SK-N-MC (cell line): ENCODE measurements at regions not wholly inside any gene's neighbourhood (a gene's known extent, or its start where the extent isn't known, plus 50 kb on each side); places are given as distances from the start of the nearest gene placed in this dataset.
A peak's percentile ranks its signal among the peaks of the same experiment; 100 is the strongest.
"Not testable (repeated sequence)": the region's sequence is repeated elsewhere in the genome, so short reads cannot be mapped to it uniquely, and the experiment has no call there.

Source experiments
- DNase-seq: peaks from one replicate; pipeline ENCODE4 v3.0.0-alpha.2; 2011; ENCODE audit warnings: low read depth, low spot score
- H3K27ac ChIP-seq: fragments of 200-600 bp; sonication (generic); 2 replicates; pipeline ENCODE4 v1.5.1; 2016; ENCODE audit warnings: mixed run types
- H3K36me3 ChIP-seq: fragments of 200-600 bp; sonication (generic); 2 replicates; pipeline ENCODE4 v1.6.1; 2017; ENCODE audit warnings: antibody characterized with exemption, low read length, mixed read lengths; ENCODE audit not compliant: insufficient read depth
- H3K4me3 ChIP-seq: fragments of 200-600 bp; sonication (generic); 2 replicates; pipeline ENCODE4 v1.5.1; 2016
- H3K9ac ChIP-seq: fragments of 200-600 bp; sonication (generic); 2 replicates; pipeline ENCODE4 v1.8.0; 2017; ENCODE audit warnings: mixed run types, mixed read lengths; ENCODE audit not compliant: insufficient read length
- H3K9me3 ChIP-seq: fragments of 200-600 bp; sonication (generic); 2 replicates; pipeline ENCODE4 v1.6.1; 2017; ENCODE audit warnings: low read depth, mild to moderate bottlenecking, antibody characterized with exemption, low read length, moderate library complexity, mixed read lengths
- EZH2 ChIP-seq: fragments of 200-600 bp; sonication (generic); IDR thresholded peaks from one replicate; pipeline ENCODE4 v1.6.1; 2017; ENCODE audit warnings: antibody characterized with exemption
- FOXP2 ChIP-seq: optimal IDR thresholded peaks from 2 replicates; pipeline ENCODE3; 2011; ENCODE audit warnings: mild to moderate bottlenecking, moderate library complexity; ENCODE audit not compliant: insufficient read depth; ENCODE audit errors: extremely low read length, control extremely low read depth
- POLR2AphosphoS5 ChIP-seq: IDR thresholded peaks from 2 replicates; pipeline ENCODE4 v1.6.1; 2012; ENCODE audit warnings: mild to moderate bottlenecking, low read depth, low read length, borderline replicate concordance

DNA sequence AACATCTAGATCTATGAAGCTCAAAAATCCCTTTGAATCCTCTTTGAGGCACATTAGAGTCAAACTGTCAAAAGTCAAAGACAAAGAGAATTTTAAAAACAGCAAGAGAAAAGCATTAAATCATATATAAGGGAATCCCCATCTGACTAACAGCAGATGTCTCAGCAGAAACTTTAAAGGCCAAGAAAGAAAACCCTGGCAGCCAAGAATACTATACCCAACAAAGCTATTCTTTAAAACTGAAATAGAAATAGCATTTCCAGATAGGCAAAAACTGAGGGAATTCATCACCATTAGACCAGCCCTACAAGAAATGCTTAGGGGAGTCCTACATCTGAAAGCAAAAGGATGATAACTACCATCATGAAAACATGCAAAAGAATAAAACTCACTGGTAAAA is 211.2 kb upstream of the PDZRN3 start:
- Histone ChIP-seq H3K9me3 (no peaks in the 10 kb centered on the region), H3K36me3 (no peaks in the 10 kb centered on the region), H3K27ac (no peak overlapping the region), H3K9ac (no peak overlapping the region), H3K4me3 (no peak overlapping the region)
- DNase-seq = no peak
- TF ChIP-seq EZH2 (no peak), POLR2AphosphoS5 (no peak), FOXP2 (no peak)

DNA sequence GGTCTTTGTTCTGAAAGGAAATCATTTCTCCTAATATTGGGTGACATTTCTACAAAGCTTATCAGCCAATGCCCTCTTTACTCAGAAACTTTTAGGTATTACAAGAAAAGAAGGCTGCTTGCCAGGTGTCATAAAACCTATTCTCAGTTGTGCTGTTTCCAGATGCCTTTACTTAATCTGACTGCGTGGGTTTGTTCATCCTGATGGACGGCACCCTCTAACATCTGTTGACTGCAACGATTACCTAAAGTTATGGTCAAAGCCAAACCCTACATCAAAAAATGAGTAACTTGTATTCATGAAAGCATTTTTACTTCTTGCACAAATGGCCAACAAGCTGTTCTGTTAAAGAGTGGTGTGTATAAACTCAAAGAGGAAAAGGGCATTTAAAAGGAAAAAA is 207.7 kb upstream of the PDZRN3 start:
- H3K9ac ChIP-seq = no peak overlapping the region
- DNase-seq = no peak
- TF ChIP-seq POLR2AphosphoS5 = no peak
- no peak for TF ChIP-seq EZH2
- no peak for TF ChIP-seq FOXP2
- no peaks in the 10 kb centered on the region for H3K9me3 ChIP-seq
- no peak overlapping the region for H3K4me3 ChIP-seq
- H3K27ac ChIP-seq = no peak overlapping the region
- no peaks in the 10 kb centered on the region for H3K36me3 ChIP-seq

GRCh38 chr3:73828348-73828747 is 203.6 kb upstream of the PDZRN3 start:
- Histone ChIP-seq H3K4me3 (no peak overlapping the region), H3K9me3 (no peaks in the 10 kb centered on the region), H3K36me3 (no peaks in the 10 kb centered on the region), H3K9ac (no peak overlapping the region), H3K27ac (no peak overlapping the region)
- no peak for DNase-seq
- TF ChIP-seq FOXP2 (no peak), POLR2AphosphoS5 (no peak), EZH2 (no peak)

DNA sequence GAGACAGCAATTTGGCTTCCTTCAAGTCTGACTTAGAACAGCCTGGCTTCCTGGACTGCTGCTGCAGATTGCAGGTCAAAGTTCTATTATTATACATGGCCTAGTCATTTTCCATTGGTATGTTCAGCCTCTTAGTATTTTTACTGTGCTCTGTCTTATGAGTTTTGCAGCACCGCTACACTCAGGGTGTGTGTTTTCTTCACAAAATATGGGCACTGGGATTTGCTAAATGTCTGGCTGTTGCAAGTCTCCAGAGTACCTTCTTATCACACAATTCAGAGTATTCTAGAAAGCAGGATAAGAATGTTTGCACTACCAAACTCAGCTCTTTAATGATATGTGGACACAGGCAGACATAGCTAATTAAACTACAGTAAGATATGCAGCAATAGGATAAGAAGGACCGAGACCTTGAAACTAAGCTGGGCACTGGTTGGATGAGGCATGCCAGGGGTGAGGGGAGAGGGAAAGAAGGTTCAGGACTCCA is 203.0 kb upstream of the PDZRN3 start:
- Histone ChIP-seq H3K4me3 (no peak overlapping the region), H3K9me3 (no peaks in the 10 kb centered on the region), H3K9ac (no peak overlapping the region), H3K27ac (no peak overlapping the region), H3K36me3 (no peaks in the 10 kb centered on the region)
- no peak for TF ChIP-seq FOXP2
- no peak for TF ChIP-seq POLR2AphosphoS5
- no peak for TF ChIP-seq EZH2
- no peak for DNase-seq

DNA sequence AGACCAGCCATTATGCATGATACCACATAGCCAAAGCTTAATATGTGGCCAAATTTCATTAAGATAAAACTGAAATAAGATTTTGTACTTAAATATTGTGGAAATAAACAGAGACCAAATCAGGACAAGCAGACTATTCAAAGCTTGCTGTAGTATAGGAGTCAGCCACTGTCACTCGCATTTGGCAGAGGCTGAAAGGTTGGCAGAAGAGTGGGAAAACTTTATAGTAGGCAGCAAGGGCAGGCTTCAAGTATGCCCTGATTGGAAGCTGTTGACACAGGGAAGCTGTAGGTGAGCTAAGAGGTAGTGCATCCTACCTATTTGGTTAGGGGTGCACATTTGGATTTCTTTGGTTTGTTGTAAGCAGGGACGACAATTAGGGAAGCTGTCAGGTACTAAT is 202.5 kb upstream of the PDZRN3 start:
- H3K9ac ChIP-seq = no peak overlapping the region
- no peak for DNase-seq
- H3K4me3 ChIP-seq = no peak overlapping the region
- no peaks in the 10 kb centered on the region for H3K9me3 ChIP-seq
- no peak overlapping the region for H3K27ac ChIP-seq
- no peaks in the 10 kb centered on the region for H3K36me3 ChIP-seq
- no peak for TF ChIP-seq EZH2
- no peak for TF ChIP-seq FOXP2
- TF ChIP-seq POLR2AphosphoS5 = no peak

DNA sequence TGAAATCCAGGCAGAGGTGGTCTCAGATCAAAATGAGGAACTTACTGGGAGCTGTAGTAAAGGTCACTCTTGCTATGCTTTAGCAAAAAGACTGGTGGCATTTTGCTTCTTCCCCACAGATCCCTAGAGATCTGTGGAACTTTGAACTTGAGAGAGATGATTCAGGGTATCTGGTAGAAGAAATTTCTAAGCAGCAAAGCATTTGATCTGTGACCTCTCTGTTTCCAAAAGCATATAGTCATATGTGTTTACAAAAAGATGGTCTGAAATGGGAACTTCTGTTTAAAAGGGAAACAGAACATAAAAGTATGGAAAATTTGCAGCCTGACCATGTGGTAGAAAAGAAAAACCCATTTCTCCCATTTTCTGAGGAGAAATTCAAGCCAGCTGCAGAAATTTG is 196.2 kb upstream of the PDZRN3 start:
- not testable (repeated sequence) for H3K9ac ChIP-seq, H3K9me3 ChIP-seq, H3K27ac ChIP-seq, H3K4me3 ChIP-seq, DNase-seq, H3K36me3 ChIP-seq

DNA sequence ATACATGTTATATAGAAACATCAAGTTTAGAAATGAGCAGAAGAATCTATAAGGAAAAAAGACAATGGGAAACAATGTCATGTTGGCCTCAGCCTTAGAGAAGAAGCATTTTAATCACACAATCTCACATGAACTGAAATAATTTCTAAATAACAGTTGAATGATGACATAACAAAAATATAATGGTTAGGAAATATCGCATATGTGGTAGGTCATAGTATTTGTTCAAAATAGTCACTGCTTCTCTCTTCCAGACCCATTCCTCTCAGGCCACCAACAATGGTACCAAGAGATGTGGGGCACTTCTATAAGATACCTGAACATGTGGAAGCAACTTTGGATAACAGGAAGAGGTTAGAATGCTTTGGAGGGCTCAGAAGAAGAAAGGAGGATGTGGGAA is 195.7 kb upstream of the PDZRN3 start:
- Histone ChIP-seq H3K9me3 (no peaks in the 10 kb centered on the region), H3K4me3 (no peak overlapping the region), H3K36me3 (no peaks in the 10 kb centered on the region), H3K27ac (no peak overlapping the region), H3K9ac (no peak overlapping the region)
- DNase-seq = no peak
- TF ChIP-seq EZH2 (no peak), POLR2AphosphoS5 (no peak), FOXP2 (no peak)

GRCh38 chr3:73815966-73816365 is 191.2 kb upstream of the PDZRN3 start:
- TF ChIP-seq POLR2AphosphoS5 (no peak), FOXP2 (no peak), EZH2 (no peak)
- no peak overlapping the region for H3K9ac ChIP-seq
- no peak overlapping the region for H3K27ac ChIP-seq
- no peak for DNase-seq
- no peaks in the 10 kb centered on the region for H3K36me3 ChIP-seq
- no peak overlapping the region for H3K4me3 ChIP-seq
- H3K9me3 ChIP-seq = no peaks in the 10 kb centered on the region

- TF ChIP-seq EZH2 (no peak), POLR2AphosphoS5 (no peak), FOXP2 (no peak)
- H3K36me3 ChIP-seq = no peaks in the 10 kb centered on the region
- no peak for DNase-seq
Observed at GRCh38 chr3:73813692-73814292, 189.1 kb upstream of the PDZRN3 start.

More at GRCh38 chr3:73813692-73814292, 189.1 kb upstream of the PDZRN3 start:
- H3K27ac ChIP-seq = no peak overlapping the region
- no peak overlapping the region for H3K9ac ChIP-seq
- peak overlapping the region; percentile 57 for H3K4me3 ChIP-seq
- no peaks in the 10 kb centered on the region for H3K9me3 ChIP-seq
